ENCODE measurements at regions not wholly inside any gene's neighbourhood (a gene's known extent, or its start where the extent isn't known, plus 50 kb on each side); places are given as distances from the start of the nearest gene placed in this dataset.

DNA sequence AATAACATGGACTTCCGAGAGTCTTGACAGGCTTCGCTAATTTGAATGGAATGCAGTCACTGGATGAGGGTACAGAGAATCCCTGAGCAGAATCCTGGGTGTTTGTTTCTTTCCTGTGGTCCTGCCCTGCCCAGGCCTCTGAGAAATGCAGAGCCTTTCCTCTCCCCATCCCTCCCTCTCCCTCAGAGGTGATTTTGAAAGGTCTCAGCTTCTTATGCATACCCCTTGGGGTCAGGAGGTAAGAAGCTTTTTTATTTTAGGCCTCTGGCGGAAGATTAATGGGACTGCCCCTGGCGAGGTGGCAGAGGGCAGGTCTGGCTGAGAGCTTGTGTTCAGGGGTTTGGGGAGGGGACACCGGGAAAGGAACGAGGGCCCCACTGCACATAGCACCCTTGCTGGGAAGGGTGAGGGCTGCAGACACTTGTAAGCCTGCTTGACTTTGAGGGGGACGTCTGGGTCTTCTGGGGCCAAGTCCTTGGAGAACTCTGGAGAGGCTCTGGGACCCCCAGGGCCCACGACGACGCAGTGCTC lies 116.5 kb upstream of the SLC45A1 start:
- H3K4me1 ChIP-seq (ENCODE audit: control insufficient read depth in 2 of 3, insufficient read depth in 2 of 3, low read depth in 1 of 3, low read length in 3 of 3) = peaks cover 0 to 23% (median 17%) of the 10 kb centered on the region in 3 donors
- peak overlapping the region in 2 of 3 donors; percentile 36 to 49 for H3K4me3 ChIP-seq (ENCODE audit: low read length in 3 of 3)
- peak overlapping the region in 2 of 3 donors; percentile 67 to 70 for H3K9ac ChIP-seq (ENCODE audit: low read length in 3 of 3)
- FAIRE-seq = no peak
- intact Hi-C loops (cut with DNase I) = no loop called here
- TF ChIP-seq, protein P1, sequence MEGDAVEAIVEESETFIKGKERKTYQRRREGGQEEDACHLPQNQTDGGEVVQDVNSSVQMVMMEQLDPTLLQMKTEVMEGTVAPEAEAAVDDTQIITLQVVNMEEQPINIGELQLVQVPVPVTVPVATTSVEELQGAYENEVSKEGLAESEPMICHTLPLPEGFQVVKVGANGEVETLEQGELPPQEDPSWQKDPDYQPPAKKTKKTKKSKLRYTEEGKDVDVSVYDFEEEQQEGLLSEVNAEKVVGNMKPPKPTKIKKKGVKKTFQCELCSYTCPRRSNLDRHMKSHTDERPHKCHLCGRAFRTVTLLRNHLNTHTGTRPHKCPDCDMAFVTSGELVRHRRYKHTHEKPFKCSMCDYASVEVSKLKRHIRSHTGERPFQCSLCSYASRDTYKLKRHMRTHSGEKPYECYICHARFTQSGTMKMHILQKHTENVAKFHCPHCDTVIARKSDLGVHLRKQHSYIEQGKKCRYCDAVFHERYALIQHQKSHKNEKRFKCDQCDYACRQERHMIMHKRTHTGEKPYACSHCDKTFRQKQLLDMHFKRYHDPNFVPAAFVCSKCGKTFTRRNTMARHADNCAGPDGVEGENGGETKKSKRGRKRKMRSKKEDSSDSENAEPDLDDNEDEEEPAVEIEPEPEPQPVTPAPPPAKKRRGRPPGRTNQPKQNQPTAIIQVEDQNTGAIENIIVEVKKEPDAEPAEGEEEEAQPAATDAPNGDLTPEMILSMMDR (IDR thresholded peaks at IDR 0.05; ENCODE audit: borderline replicate concordance, extremely low read depth, insufficient read depth) = no peak
- peak overlapping the region; percentile 90 to 97 for H3K27ac ChIP-seq (ENCODE audit: low read depth in 2 of 2, low read length in 2 of 2)
- H3K36me3 ChIP-seq (ENCODE audit: control insufficient read depth in 2 of 3, insufficient read depth in 3 of 3, low read length in 3 of 3) = no peaks in the 10 kb centered on the region
- peak in 3 of 5 donors; percentile 33 to 48 (median 39) for DNase-seq
- no peaks in the 10 kb centered on the region for H3K9me3 ChIP-seq (ENCODE audit: control insufficient read depth in 2 of 3, insufficient read depth in 1 of 3, low read length in 3 of 3)
- H3K27me3 ChIP-seq (ENCODE audit: control insufficient read depth, insufficient read depth, low read length) = no peaks in the 10 kb centered on the region

DNA sequence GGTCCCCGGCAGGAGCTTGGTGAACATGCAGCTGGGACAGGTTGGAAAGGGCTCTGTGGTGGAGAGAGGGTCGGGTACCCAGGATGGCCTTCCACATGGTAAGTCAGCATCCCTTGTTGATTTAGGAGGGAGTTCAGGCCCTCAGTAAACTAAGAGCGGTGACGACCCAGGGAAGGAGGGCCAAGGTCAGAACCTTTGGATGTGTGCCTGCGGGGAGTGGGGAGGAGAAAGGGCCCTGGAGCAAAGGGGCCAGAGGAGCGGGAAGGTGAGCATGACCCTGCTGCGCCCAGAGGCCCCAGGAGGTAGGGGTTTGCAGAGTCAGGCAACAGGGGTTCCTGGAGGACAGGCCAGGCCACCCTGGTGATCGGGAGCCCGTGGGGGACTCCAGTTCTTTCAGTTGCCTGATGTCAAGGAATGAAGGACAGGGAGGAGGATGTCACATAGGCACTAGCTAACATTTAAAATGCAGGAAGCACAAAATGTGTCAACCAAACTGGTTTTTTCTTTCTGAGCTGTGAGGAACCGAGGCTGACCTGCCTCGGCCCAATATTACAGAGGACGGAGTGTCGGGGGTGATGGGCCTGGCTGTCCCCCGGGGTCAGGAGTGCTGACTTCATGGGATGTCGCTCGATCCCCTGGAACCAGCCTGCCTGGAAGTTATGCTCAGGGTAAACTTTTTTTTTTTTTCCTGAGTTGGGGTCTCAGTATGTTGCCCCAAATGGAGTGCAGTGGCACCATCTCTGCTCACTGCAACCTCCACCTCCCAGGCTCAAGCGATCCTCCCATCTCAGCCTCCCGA lies 117.4 kb upstream of the SLC45A1 start:
- H3K4me3 ChIP-seq (ENCODE audit: low read length in 3 of 3) = no peak overlapping the region
- peaks cover 0 to 23% (median 17%) of the 10 kb centered on the region in 3 donors for H3K4me1 ChIP-seq (ENCODE audit: control insufficient read depth in 2 of 3, insufficient read depth in 2 of 3, low read depth in 1 of 3, low read length in 3 of 3)
- H3K9ac ChIP-seq (ENCODE audit: low read length in 3 of 3) = peak overlapping the region in 1 of 3 donors; percentile 70
- FAIRE-seq (no peak), DNase-seq (peak in 1 of 5 donors; percentile 24)
- TF ChIP-seq, protein P1 (IDR thresholded peaks at IDR 0.05; ENCODE audit: borderline replicate concordance, extremely low read depth, insufficient read depth) = no peak
- peak overlapping the region in 1 of 2 donors; percentile 90 for H3K27ac ChIP-seq (ENCODE audit: low read depth in 2 of 2, low read length in 2 of 2)
- H3K27me3 ChIP-seq (ENCODE audit: control insufficient read depth, insufficient read depth, low read length) = no peaks in the 10 kb centered on the region
- no peaks in the 10 kb centered on the region for H3K9me3 ChIP-seq (ENCODE audit: control insufficient read depth in 2 of 3, insufficient read depth in 1 of 3, low read length in 3 of 3)
- no peaks in the 10 kb centered on the region for H3K36me3 ChIP-seq (ENCODE audit: control insufficient read depth in 2 of 3, insufficient read depth in 3 of 3, low read length in 3 of 3)
- intact Hi-C loops (cut with DNase I) = no loop called here

DNA sequence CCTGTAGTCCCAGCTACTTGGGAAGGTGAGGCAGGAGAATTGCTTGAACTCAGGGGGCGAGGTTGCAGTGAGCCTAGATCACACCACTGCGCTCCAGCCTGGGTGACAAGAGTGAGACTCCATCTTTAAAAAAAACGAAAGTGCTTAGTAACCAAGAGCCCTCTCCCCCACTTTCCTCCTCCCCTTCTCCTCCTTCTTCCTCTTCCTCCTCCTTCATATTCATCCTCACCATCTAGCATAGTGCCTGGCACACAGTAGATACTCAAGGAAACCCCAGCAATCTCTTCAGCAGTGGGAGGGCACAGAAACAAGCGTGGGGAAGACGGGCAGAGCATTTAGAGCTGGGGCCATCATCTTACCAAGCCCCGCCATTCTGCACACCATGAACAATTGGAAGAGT lies 119.4 kb upstream of the SLC45A1 start:
- H3K9me3 ChIP-seq (ENCODE audit: control insufficient read depth in 2 of 3, insufficient read depth in 1 of 3, low read length in 3 of 3) = no peaks in the 10 kb centered on the region
- intact Hi-C loops (cut with DNase I) = no loop called here
- FAIRE-seq (no peak), DNase-seq (peak in 1 of 5 donors; percentile 19)
- no peak overlapping the region for H3K4me3 ChIP-seq (ENCODE audit: low read length in 3 of 3)
- no peak overlapping the region for H3K27ac ChIP-seq (ENCODE audit: low read depth in 2 of 2, low read length in 2 of 2)
- H3K9ac ChIP-seq (ENCODE audit: low read length in 3 of 3) = no peak overlapping the region
- peaks cover 0 to 23% (median 16%) of the 10 kb centered on the region in 3 donors for H3K4me1 ChIP-seq (ENCODE audit: control insufficient read depth in 2 of 3, insufficient read depth in 2 of 3, low read depth in 1 of 3, low read length in 3 of 3)
- H3K36me3 ChIP-seq (ENCODE audit: control insufficient read depth in 2 of 3, insufficient read depth in 3 of 3, low read length in 3 of 3) = no peaks in the 10 kb centered on the region
- TF ChIP-seq, protein P1 (IDR thresholded peaks at IDR 0.05; ENCODE audit: borderline replicate concordance, extremely low read depth, insufficient read depth) = no peak
- no peaks in the 10 kb centered on the region for H3K27me3 ChIP-seq (ENCODE audit: control insufficient read depth, insufficient read depth, low read length)
